ENCODE measurements at regions not wholly inside any gene's neighbourhood (a gene's known extent, or its start where the extent isn't known, plus 50 kb on each side); places are given as distances from the start of the nearest gene placed in this dataset.

DNA sequence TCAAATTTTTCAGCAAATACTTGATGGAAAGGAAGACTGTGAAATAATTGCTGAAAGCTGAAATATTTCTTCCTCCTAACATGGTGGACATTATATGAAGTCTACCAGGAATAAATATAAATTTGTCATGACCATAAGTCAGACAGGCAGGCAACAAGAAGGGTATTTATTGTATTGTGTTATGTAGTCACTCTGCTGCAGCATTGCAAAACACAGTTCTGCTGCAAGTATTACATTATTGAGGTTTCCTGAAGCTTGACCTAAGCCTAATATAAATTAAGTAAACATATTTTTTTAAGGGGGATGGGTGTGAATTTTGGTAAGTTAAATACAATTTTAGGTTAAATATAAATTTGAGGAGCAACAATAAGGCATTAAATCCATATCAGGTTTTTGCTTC lies 60.2 kb upstream of the MAOA start:
- no peak for TF ChIP-seq POLR2A (IDR thresholded peaks at IDR 0.05)
- TF ChIP-seq, protein P1, sequence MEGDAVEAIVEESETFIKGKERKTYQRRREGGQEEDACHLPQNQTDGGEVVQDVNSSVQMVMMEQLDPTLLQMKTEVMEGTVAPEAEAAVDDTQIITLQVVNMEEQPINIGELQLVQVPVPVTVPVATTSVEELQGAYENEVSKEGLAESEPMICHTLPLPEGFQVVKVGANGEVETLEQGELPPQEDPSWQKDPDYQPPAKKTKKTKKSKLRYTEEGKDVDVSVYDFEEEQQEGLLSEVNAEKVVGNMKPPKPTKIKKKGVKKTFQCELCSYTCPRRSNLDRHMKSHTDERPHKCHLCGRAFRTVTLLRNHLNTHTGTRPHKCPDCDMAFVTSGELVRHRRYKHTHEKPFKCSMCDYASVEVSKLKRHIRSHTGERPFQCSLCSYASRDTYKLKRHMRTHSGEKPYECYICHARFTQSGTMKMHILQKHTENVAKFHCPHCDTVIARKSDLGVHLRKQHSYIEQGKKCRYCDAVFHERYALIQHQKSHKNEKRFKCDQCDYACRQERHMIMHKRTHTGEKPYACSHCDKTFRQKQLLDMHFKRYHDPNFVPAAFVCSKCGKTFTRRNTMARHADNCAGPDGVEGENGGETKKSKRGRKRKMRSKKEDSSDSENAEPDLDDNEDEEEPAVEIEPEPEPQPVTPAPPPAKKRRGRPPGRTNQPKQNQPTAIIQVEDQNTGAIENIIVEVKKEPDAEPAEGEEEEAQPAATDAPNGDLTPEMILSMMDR (IDR thresholded peaks at IDR 0.05 in 4 of 5, conservative IDR thresholded peaks at IDR 0.05 in 1 of 5), result no peak
